SK-N-SH (cell line): ENCODE measurements at regions not wholly inside any gene's neighbourhood (a gene's known extent, or its start where the extent isn't known, plus 50 kb on each side); places are given as distances from the start of the nearest gene placed in this dataset.

Experiments
- CTCF ChIA-PET: fragments of 300-600, 350-600 bp; formaldehyde crosslinking; extraction: SDS; loops from one replicate; lab custom pipeline; 2021; lab: Yijun Ruan, JAX
- POLR2A ChIA-PET: fragments of 350-600 bp; sonication (Branson Sonifier 250); formaldehyde crosslinking; extraction: SDS; loops from one replicate; lab custom pipeline; 2020; ENCODE audit warnings: antibody characterized with exemption, inconsistent platforms; lab: Yijun Ruan, JAX
- DNase-seq: peaks from one replicate; pipeline ENCODE4 v3.0.0; 2012
- H2AFZ ChIP-seq: fragments of 200-600 bp; sonication (generic); 2 replicates; pipeline ENCODE4 v1.8.1; 2016; ENCODE audit warnings: antibody characterized with exemption, mild to moderate bottlenecking, low read depth
- H3F3A ChIP-seq: fragments of 200-600 bp; sonication (generic); replicated peaks from 2 replicates; pipeline ENCODE3; 2016; ENCODE audit warnings: antibody characterized with exemption, mild to moderate bottlenecking; ENCODE audit not compliant: insufficient read depth
- H3K27ac ChIP-seq, 2 experiments: fragments of 200-500 bp in 1 of 2; fragments of 200-600 bp in 1 of 2; sonication (Bioruptor generic) in 1 of 2; sonication (generic), shearing (Covaris generic) in 1 of 2; 2 replicates each; pipeline versions ENCODE4 v1.5.1 to v1.6.1; 2014 to 2016; ENCODE audit warnings: low read depth in 2 of 2, inconsistent platforms in 1 of 2, low read length in 1 of 2, mild to moderate bottlenecking in 1 of 2, mixed read lengths in 1 of 2
- H3K27me3 ChIP-seq: fragments of 200-600 bp; sonication (generic), shearing (Covaris generic); 2 replicates; pipeline ENCODE4 v1.6.1; 2016; ENCODE audit warnings: mixed run types; ENCODE audit not compliant: insufficient read depth
- H3K36me3 ChIP-seq, 2 experiments: fragments of 200-500 bp in 1 of 2; fragments of 200-600 bp in 1 of 2; sonication (Bioruptor generic) in 1 of 2; sonication (generic) in 1 of 2; replicated peaks in 1 of 2; 2 replicates each; pipeline versions ENCODE3 to v1.5.1; 2014 to 2016; ENCODE audit warnings: low read length in 1 of 2, mild to moderate bottlenecking in 1 of 2; ENCODE audit not compliant: insufficient read depth in 2 of 2, control insufficient read depth in 1 of 2
- H3K4me1 ChIP-seq, 2 experiments: fragments of 200-500 bp in 1 of 2; fragments of 200-600 bp in 1 of 2; sonication (Bioruptor generic) in 1 of 2; sonication (generic), shearing (Covaris generic) in 1 of 2; 2 replicates each; pipeline versions ENCODE4 v1.5.1 to v1.6.1; 2014 to 2016; ENCODE audit warnings: low read depth in 1 of 2, low read length in 1 of 2, mixed run types in 1 of 2; ENCODE audit not compliant: insufficient read depth in 2 of 2, control insufficient read depth in 1 of 2
- H3K4me2 ChIP-seq: fragments of 200-600 bp; sonication (generic), shearing (Covaris generic); 2 replicates; pipeline ENCODE4 v1.6.1; 2017; ENCODE audit warnings: mixed run types
- H3K4me3 ChIP-seq, 2 experiments: fragments of 200-500 bp in 1 of 2; fragments of 200-600 bp in 1 of 2; sonication (Bioruptor generic) in 1 of 2; sonication (generic), shearing (Covaris generic) in 1 of 2; 2 replicates each; pipeline versions ENCODE4 v1.5.1 to v1.8.1; 2014 to 2016; ENCODE audit warnings: low read depth in 2 of 2, inconsistent platforms in 1 of 2, low read length in 1 of 2, mild to moderate bottlenecking in 1 of 2, mixed read lengths in 1 of 2, moderate library complexity in 1 of 2
- H3K79me2 ChIP-seq: fragments of 200-600 bp; sonication (generic); 2 replicates; pipeline ENCODE4 v1.8.1; 2017; ENCODE audit warnings: mild to moderate bottlenecking; ENCODE audit not compliant: insufficient read depth
- H3K9ac ChIP-seq: fragments of 200-600 bp; sonication (generic); 2 replicates; pipeline ENCODE4 v1.6.1; 2017; ENCODE audit warnings: mixed run types
- H3K9me2 ChIP-seq: fragments of 200-600 bp; sonication (generic); 2 replicates; pipeline ENCODE4 v1.6.1; 2017; ENCODE audit warnings: mixed run types
- H3K9me3 ChIP-seq: fragments of 200-600 bp; sonication (generic); 2 replicates; pipeline ENCODE4 v1.6.1; 2017; ENCODE audit warnings: mixed run types, mild to moderate bottlenecking, moderate library complexity
- H4K20me1 ChIP-seq: fragments of 200-600 bp; sonication (generic); 2 replicates; pipeline ENCODE4 v1.6.1; 2017; ENCODE audit warnings: mild to moderate bottlenecking, mixed run types; ENCODE audit not compliant: insufficient read depth
- CHD2 ChIP-seq: fragments of 150-350 bp; IDR thresholded peaks from 2 replicates; pipeline ENCODE4 v1.6.1; 2018; ENCODE audit warnings: low read length; ENCODE audit not compliant: partially characterized antibody
- ELF1 ChIP-seq: IDR thresholded peaks from 2 replicates; pipeline ENCODE4 v1.4.0; 2012
- EP300 ChIP-seq, 2 experiments: IDR thresholded peaks; 2 replicates each; pipeline versions ENCODE4 v1.4.0 to v1.6.1; 2012; ENCODE audit warnings: borderline replicate concordance in 1 of 2, low read depth in 1 of 2, low read length in 1 of 2
- EZH2phosphoT487 ChIP-seq: fragments of 200-600 bp; sonication (generic); IDR thresholded peaks from 2 replicates; pipeline ENCODE4 v1.6.1; 2017; ENCODE audit warnings: low read depth, mixed run types, mild to moderate bottlenecking, antibody characterized with exemption, moderate library complexity, borderline replicate concordance
- FOSL2 ChIP-seq: IDR thresholded peaks from 2 replicates; pipeline ENCODE4 v1.4.0; 2012; ENCODE audit warnings: low read depth, mild to moderate bottlenecking, moderate library complexity, borderline replicate concordance
- JUND ChIP-seq: IDR thresholded peaks from 2 replicates; pipeline ENCODE4 v1.4.0; 2012
- NFIC ChIP-seq: IDR thresholded peaks from 2 replicates; pipeline ENCODE4 v1.4.0; 2012; ENCODE audit warnings: borderline replicate concordance
- NRF1 ChIP-seq: IDR thresholded peaks from 2 replicates; pipeline ENCODE4 v1.6.1; 2012; ENCODE audit warnings: low read depth, mild to moderate bottlenecking, low read length
- POLR2AphosphoS5 ChIP-seq: IDR thresholded peaks from 2 replicates; pipeline ENCODE4 v1.6.1; 2012; ENCODE audit warnings: low read depth, low read length
- RXRA ChIP-seq: IDR thresholded peaks from 2 replicates; pipeline ENCODE4 v1.4.0; 2012; ENCODE audit warnings: low read depth, mild to moderate bottlenecking, borderline replicate concordance
- TEAD4 ChIP-seq: IDR thresholded peaks from 2 replicates; pipeline ENCODE4 v1.4.0; 2012; ENCODE audit warnings: mild to moderate bottlenecking, borderline replicate concordance; ENCODE audit not compliant: insufficient read depth
- WGBS: methylation state at CpG from one replicate; pipeline ENCODE4 v1.1.6; 2017; ENCODE audit warnings: low lambda C conversion rate; 5-methylcytosine and 5-hydroxymethylcytosine counted together
- TF ChIP-seq, protein P1 (sequence below): fragments of 150-350 bp; IDR thresholded peaks from 2 replicates; pipeline ENCODE4 v1.6.1; 2016; ENCODE audit warnings: mild to moderate bottlenecking, low read depth, low read length
- TF ChIP-seq, protein P2 (sequence below): fragments of 200-600 bp; sonication (generic); IDR thresholded peaks from 2 replicates; pipeline ENCODE4 v1.6.1; 2017; ENCODE audit warnings: antibody characterized with exemption, mild to moderate bottlenecking, moderate library complexity
- TF ChIP-seq, protein P3 (sequence below): IDR thresholded peaks from 2 replicates; pipeline ENCODE4 v1.4.0; 2012; ENCODE audit warnings: low read depth, borderline replicate concordance
- TF ChIP-seq, protein P4 (sequence below): IDR thresholded peaks from 2 replicates; pipeline ENCODE4 v1.4.0; 2012; ENCODE audit warnings: low read depth, borderline replicate concordance

DNA sequence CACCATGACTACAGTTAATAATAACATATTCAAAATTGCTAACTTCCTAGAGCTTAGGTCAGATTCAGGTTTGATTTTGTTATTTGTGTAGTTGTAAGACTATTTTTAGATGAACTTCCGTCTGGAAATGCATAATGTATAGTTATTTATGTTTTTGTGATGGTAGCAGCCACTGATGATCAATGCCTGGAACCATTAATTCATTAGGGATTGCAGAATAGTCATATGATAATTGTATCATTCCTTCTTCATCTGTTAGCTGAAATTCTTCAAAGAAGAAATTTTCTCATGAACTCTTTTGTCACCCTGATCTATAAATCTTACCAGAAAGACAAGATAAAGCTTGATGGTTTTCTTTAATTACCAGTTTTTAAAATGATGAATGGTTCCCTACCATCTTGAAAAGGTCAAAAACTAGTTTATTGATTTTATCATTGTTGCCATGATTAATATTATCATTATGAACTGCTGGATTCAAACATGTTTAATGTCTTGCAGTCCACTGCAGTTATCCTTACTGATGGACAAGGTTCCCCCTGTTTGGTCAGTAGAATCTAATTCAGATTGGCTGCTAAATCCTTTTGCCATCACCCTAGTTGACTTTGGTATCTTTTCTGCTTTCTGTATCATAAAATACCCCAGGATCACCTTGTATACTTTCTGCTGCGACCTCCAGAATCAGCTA lies 433.3 kb downstream of the GPAM start:
- no peak for DNase-seq
- H3K9me2 ChIP-seq: no peaks in the 10 kb centered on the region
- TF ChIP-seq, protein P1, sequence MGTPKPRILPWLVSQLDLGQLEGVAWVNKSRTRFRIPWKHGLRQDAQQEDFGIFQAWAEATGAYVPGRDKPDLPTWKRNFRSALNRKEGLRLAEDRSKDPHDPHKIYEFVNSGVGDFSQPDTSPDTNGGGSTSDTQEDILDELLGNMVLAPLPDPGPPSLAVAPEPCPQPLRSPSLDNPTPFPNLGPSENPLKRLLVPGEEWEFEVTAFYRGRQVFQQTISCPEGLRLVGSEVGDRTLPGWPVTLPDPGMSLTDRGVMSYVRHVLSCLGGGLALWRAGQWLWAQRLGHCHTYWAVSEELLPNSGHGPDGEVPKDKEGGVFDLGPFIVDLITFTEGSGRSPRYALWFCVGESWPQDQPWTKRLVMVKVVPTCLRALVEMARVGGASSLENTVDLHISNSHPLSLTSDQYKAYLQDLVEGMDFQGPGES: no peak
- no peak for TF ChIP-seq ELF1
- TF ChIP-seq EZH2phosphoT487: no peak
- no peak for TF ChIP-seq JUND
- no peak for TF ChIP-seq TEAD4
- no peak for TF ChIP-seq RXRA
- no peak for TF ChIP-seq POLR2AphosphoS5
- no peak for TF ChIP-seq NRF1
- no peak for TF ChIP-seq CHD2
- TF ChIP-seq, protein P2, sequence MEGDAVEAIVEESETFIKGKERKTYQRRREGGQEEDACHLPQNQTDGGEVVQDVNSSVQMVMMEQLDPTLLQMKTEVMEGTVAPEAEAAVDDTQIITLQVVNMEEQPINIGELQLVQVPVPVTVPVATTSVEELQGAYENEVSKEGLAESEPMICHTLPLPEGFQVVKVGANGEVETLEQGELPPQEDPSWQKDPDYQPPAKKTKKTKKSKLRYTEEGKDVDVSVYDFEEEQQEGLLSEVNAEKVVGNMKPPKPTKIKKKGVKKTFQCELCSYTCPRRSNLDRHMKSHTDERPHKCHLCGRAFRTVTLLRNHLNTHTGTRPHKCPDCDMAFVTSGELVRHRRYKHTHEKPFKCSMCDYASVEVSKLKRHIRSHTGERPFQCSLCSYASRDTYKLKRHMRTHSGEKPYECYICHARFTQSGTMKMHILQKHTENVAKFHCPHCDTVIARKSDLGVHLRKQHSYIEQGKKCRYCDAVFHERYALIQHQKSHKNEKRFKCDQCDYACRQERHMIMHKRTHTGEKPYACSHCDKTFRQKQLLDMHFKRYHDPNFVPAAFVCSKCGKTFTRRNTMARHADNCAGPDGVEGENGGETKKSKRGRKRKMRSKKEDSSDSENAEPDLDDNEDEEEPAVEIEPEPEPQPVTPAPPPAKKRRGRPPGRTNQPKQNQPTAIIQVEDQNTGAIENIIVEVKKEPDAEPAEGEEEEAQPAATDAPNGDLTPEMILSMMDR: no peak
- TF ChIP-seq, protein P3, sequence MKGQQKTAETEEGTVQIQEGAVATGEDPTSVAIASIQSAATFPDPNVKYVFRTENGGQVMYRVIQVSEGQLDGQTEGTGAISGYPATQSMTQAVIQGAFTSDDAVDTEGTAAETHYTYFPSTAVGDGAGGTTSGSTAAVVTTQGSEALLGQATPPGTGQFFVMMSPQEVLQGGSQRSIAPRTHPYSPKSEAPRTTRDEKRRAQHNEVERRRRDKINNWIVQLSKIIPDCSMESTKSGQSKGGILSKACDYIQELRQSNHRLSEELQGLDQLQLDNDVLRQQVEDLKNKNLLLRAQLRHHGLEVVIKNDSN: no peak
- TF ChIP-seq, protein P4, sequence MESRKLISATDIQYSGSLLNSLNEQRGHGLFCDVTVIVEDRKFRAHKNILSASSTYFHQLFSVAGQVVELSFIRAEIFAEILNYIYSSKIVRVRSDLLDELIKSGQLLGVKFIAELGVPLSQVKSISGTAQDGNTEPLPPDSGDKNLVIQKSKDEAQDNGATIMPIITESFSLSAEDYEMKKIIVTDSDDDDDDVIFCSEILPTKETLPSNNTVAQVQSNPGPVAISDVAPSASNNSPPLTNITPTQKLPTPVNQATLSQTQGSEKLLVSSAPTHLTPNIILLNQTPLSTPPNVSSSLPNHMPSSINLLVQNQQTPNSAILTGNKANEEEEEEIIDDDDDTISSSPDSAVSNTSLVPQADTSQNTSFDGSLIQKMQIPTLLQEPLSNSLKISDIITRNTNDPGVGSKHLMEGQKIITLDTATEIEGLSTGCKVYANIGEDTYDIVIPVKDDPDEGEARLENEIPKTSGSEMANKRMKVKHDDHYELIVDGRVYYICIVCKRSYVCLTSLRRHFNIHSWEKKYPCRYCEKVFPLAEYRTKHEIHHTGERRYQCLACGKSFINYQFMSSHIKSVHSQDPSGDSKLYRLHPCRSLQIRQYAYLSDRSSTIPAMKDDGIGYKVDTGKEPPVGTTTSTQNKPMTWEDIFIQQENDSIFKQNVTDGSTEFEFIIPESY: no peak
- no peak for TF ChIP-seq NFIC
- TF ChIP-seq FOSL2: no peak
- TF ChIP-seq EP300 (IDR thresholded peaks at IDR 0.05; ENCODE audit: borderline replicate concordance in 1 of 2, low read depth in 1 of 2, low read length in 1 of 2): no peak
- TF ChIP-seq, all 33 proteins: peak for 0

More for the DNA sequence above, 433.3 kb downstream of the GPAM start:
- H2AFZ ChIP-seq: no peak overlapping the region
- H3K27me3 ChIP-seq: no peaks in the 10 kb centered on the region
- no peak overlapping the region for H3K9ac ChIP-seq
- H3K4me3 ChIP-seq: no peak overlapping the region
- no peaks in the 10 kb centered on the region for H3K79me2 ChIP-seq
- no peak overlapping the region for H3K27ac ChIP-seq
- no peaks in the 10 kb centered on the region for H4K20me1 ChIP-seq
- no peaks in the 10 kb centered on the region for H3K4me1 ChIP-seq
- no peak overlapping the region for H3K4me2 ChIP-seq
- no peaks in the 10 kb centered on the region for H3K9me3 ChIP-seq
- no peaks in the 10 kb centered on the region for H3F3A ChIP-seq
- POLR2A ChIA-PET: interaction anchor here (0.6 kb wide), 1 partner anchor 308 kb away, joined by 3 read pairs; no protein-coding TSS in a partner anchor
- no peaks in the 10 kb centered on the region for H3K36me3 ChIP-seq
- CTCF ChIA-PET: interaction anchor here (1.2 to 1.5 kb wide), 2 partner anchors 388 to 557 kb away, joined by 3 to 6 read pairs; no protein-coding TSS in a partner anchor
- WGBS: 8% methylated on average over 2 of the region's 2 CpGs
